ENCODE measurements at regions not wholly inside any gene's neighbourhood (a gene's known extent, or its start where the extent isn't known, plus 50 kb on each side); places are given as distances from the start of the nearest gene placed in this dataset.

GRCh38 chr14:46074061-46074460, 577.5 kb downstream of the RPL10L start:
- no peak for TF ChIP-seq CTCF (IDR thresholded peaks at IDR 0.05; ENCODE audit: insufficient read depth, low read length, poor library complexity, severe bottlenecking)
- no peak for TF ChIP-seq EZH2phosphoT487 (conservative IDR thresholded peaks at IDR 0.05; ENCODE audit: low read length)
